ENCODE measurements at regions not wholly inside any gene's neighbourhood (a gene's known extent, or its start where the extent isn't known, plus 50 kb on each side); places are given as distances from the start of the nearest gene placed in this dataset.
A peak's percentile ranks its signal among the peaks of the same experiment; 100 is the strongest.

DNA sequence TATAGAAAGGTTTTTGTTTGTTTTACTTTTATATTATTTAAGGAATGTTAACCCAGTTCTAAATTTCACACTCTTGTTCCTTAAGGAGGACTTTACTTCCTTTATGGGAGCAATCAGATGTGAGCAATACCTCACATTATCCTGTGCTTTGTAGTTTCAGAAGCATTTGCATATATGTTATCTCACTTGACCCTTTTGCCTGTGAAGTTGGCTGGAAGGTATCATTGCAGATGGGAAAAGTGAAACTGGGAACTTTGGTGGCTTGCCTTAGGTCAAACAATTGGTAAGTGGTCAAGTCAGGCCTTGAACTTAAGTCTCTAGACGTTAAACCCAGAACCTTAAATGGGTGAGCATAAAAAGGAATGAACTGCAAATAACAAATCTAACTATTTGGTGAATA, 90.6 kb downstream of the AREG start:
- peaks cover 3 to 11% (median 9%) of the 10 kb centered on the region in 3 donors for H3K27me3 Mint-ChIP-seq
- H3K27ac Mint-ChIP-seq, result no peak overlapping the region
- no peaks in the 10 kb centered on the region for H3K4me1 Mint-ChIP-seq
- ATAC-seq (ENCODE audit: low read depth in 2 of 2) (no peak), DNase-seq (no peak)
- no peak overlapping the region for H3K4me3 Mint-ChIP-seq
- H3K9me3 Mint-ChIP-seq, result no peaks in the 10 kb centered on the region
- H3K36me3 Mint-ChIP-seq, result no peaks in the 10 kb centered on the region

- Mint-ChIP-seq H3K9me3 (no peaks in the 10 kb centered on the region), H3K4me1 (peaks cover 0 to 3% (median 2%) of the 10 kb centered on the region in 3 donors), H3K27ac (no peak overlapping the region), H3K27me3 (peaks cover 3 to 11% (median 9%) of the 10 kb centered on the region in 3 donors), H3K36me3 (no peaks in the 10 kb centered on the region), H3K4me3 (no peak overlapping the region)
- DNase-seq, result no peak
- ATAC-seq (ENCODE audit: low read depth in 2 of 2), result no peak
Observed at GRCh38 chr4:74536557-74536956, 91.6 kb downstream of the AREG start.

GRCh38 chr4:74537459-74537858, 92.5 kb downstream of the AREG start:
- ATAC-seq (ENCODE audit: low read depth in 2 of 2) (no peak), DNase-seq (no peak)
- H3K4me1 Mint-ChIP-seq, result peaks cover 0 to 9% (median 8%) of the 10 kb centered on the region in 3 donors
- no peak overlapping the region for H3K27ac Mint-ChIP-seq
- peaks cover 1 to 9% (median 8%) of the 10 kb centered on the region in 3 donors for H3K27me3 Mint-ChIP-seq
- H3K36me3 Mint-ChIP-seq, result no peaks in the 10 kb centered on the region
- no peaks in the 10 kb centered on the region for H3K9me3 Mint-ChIP-seq
- no peak overlapping the region for H3K4me3 Mint-ChIP-seq

DNA sequence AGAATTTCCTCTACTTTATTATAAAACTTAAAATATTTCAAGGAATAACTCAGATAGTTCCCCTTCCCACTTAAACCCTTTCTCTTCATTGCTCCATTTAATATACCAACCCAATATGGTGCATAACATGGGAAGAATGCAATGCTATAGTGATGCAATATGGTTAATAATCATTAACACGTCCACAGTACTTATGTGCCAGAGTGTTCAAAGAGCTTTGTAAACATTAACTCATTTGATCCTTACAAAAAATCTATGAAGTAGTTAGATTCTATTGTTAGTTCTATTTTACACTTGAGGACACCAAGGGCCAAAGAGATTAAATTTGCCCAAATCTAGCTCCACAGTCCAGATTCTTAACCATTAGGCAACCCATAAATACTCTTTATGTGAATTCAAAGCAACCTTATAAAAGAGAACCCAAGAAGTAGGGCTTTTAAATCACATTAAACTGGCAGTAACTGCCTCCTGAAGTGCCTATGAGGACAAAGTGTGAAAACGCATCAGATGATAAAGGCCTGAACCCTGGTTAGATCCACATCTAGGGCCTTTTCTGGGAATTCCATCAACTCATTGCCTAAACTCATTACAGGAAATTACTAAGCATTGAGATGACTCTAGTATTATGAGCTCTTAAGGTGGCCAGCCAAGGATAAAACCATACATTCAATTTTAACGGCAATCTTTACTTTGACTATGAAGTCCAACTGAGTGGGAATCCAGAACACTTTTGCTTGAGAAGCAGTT, 94.3 kb downstream of the AREG start:
- H3K27ac Mint-ChIP-seq, result no peak overlapping the region
- peaks cover 0 to 14% (median 13%) of the 10 kb centered on the region in 3 donors for H3K4me1 Mint-ChIP-seq
- no peaks in the 10 kb centered on the region for H3K36me3 Mint-ChIP-seq
- H3K9me3 Mint-ChIP-seq, result no peaks in the 10 kb centered on the region
- H3K27me3 Mint-ChIP-seq, result peaks cover 0 to 9% (median 7%) of the 10 kb centered on the region in 3 donors
- ATAC-seq (ENCODE audit: low read depth in 2 of 2) (no peak), DNase-seq (no peak)
- H3K4me3 Mint-ChIP-seq, result no peak overlapping the region

DNA sequence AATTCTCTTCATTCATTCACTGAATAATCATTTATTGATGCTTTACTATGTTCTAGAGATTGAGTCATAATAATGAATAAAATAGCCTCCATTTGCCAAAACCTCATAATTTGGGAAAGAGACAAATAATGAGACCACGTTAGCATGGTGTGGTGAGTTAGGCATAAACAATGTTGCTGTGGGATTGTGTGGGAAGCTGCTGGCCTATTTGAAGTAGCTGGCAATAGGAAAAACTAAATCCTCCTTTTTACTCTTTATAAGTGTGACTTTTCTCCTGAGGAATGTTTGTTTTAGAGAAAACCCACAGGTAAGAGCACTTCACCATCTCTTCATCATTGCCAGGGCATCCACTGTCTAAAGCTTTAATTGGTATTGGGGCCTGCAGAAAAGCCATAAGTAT, 95.3 kb downstream of the AREG start:
- Mint-ChIP-seq H3K9me3 (no peaks in the 10 kb centered on the region), H3K4me3 (no peak overlapping the region), H3K36me3 (no peaks in the 10 kb centered on the region), H3K27ac (no peak overlapping the region), H3K27me3 (peaks cover 0 to 9% (median 7%) of the 10 kb centered on the region in 3 donors), H3K4me1 (peaks cover 0 to 14% (median 13%) of the 10 kb centered on the region in 3 donors)
- ATAC-seq (ENCODE audit: low read depth in 2 of 2), result no peak
- DNase-seq, result no peak

DNA sequence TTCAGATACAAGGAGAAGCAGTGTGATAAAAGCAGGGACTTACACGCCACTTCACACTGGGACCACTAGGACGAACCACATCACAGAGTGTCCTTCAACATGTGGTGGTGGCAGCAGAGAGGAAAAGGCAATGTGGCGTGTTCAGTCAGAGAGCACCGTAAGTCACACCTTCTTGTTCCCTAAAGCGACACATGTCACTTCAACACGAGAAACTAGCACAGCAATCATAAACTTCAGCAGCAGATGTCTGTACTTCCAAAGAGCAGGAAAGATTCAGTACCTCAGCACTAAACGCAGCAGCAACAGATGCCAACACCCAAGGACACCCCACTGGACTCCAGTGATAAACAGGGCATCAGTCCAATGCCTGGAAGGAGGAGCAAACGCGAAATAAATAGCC, 96.7 kb downstream of the AREG start:
- Mint-ChIP-seq H3K9me3 (no peaks in the 10 kb centered on the region), H3K27ac (peak overlapping the region in 2 of 6 donors; percentile 28 to 39), H3K4me3 (peak overlapping the region in 1 of 8 donors; percentile 4), H3K36me3 (no peaks in the 10 kb centered on the region), H3K27me3 (peaks cover 0 to 9% (median 7%) of the 10 kb centered on the region in 3 donors), H3K4me1 (peaks cover 0 to 14% (median 13%) of the 10 kb centered on the region in 3 donors)
- DNase-seq (no peak), ATAC-seq (ENCODE audit: low read depth in 2 of 2) (no peak)

- DNase-seq (peak; percentile 38), ATAC-seq (ENCODE audit: low read depth in 2 of 2) (peak; percentile 96 to 97)
- Mint-ChIP-seq H3K27me3 (no peaks in the 10 kb centered on the region), H3K9me3 (no peaks in the 10 kb centered on the region), H3K4me1 (peaks cover 0 to 14% (median 13%) of the 10 kb centered on the region in 3 donors), H3K27ac (peak overlapping the region in 4 of 6 donors; percentile 1 to 80 (median 26)), H3K4me3 (peak overlapping the region in 4 of 8 donors; percentile 13 to 53 (median 34)), H3K36me3 (no peaks in the 10 kb centered on the region)
Observed at GRCh38 chr4:74543231-74543781, 98.4 kb downstream of the AREG start.

GRCh38 chr4:74543983-74544382, 99.0 kb downstream of the AREG start:
- Mint-ChIP-seq H3K4me3 (peak overlapping the region in 1 of 8 donors; percentile 53), H3K27me3 (no peaks in the 10 kb centered on the region), H3K9me3 (no peaks in the 10 kb centered on the region), H3K27ac (no peak overlapping the region), H3K36me3 (no peaks in the 10 kb centered on the region), H3K4me1 (peaks cover 0 to 14% (median 13%) of the 10 kb centered on the region in 3 donors)
- DNase-seq, result no peak
- ATAC-seq (ENCODE audit: low read depth in 2 of 2), result no peak

- no peaks in the 10 kb centered on the region for H3K27me3 Mint-ChIP-seq
- ATAC-seq (ENCODE audit: low read depth in 2 of 2), result no peak
- H3K4me3 Mint-ChIP-seq, result no peak overlapping the region
- H3K27ac Mint-ChIP-seq, result no peak overlapping the region
- H3K4me1 Mint-ChIP-seq, result peaks cover 0 to 14% (median 13%) of the 10 kb centered on the region in 3 donors
- H3K36me3 Mint-ChIP-seq, result no peaks in the 10 kb centered on the region
- no peak for DNase-seq
- H3K9me3 Mint-ChIP-seq, result no peaks in the 10 kb centered on the region
Observed at GRCh38 chr4:74544655-74545361, 99.9 kb downstream of the AREG start.

GRCh38 chr4:74545448-74545847, 100.5 kb downstream of the AREG start:
- peaks cover 0 to 14% (median 13%) of the 10 kb centered on the region in 3 donors for H3K4me1 Mint-ChIP-seq
- DNase-seq, result no peak
- no peaks in the 10 kb centered on the region for H3K27me3 Mint-ChIP-seq
- ATAC-seq (ENCODE audit: low read depth in 2 of 2), result no peak
- no peak overlapping the region for H3K4me3 Mint-ChIP-seq
- H3K27ac Mint-ChIP-seq, result no peak overlapping the region
- no peaks in the 10 kb centered on the region for H3K36me3 Mint-ChIP-seq
- H3K9me3 Mint-ChIP-seq, result no peaks in the 10 kb centered on the region

DNA sequence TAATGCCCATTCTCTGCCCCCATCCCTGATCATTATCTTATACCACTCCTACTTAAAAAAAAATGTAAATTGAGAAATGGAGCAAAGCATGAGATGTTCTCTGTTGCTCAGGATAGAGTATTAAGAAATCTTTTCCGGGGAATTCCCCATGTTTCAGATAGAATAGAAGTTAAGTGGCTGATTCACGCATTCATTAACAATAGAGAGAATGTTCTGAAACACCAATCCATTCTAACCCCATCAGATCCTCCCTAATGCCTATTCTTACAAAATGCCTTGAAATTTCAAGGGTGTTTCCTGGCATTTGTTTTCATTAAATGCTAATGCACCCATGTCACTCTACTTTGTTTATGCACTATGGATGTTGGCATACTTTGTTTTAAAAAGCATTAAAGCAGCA, 101.1 kb downstream of the AREG start:
- Mint-ChIP-seq H3K27ac (no peak overlapping the region), H3K27me3 (no peaks in the 10 kb centered on the region), H3K36me3 (no peaks in the 10 kb centered on the region), H3K4me3 (no peak overlapping the region), H3K4me1 (peaks cover 0 to 14% (median 13%) of the 10 kb centered on the region in 3 donors), H3K9me3 (no peaks in the 10 kb centered on the region)
- DNase-seq, result no peak
- no peak for ATAC-seq (ENCODE audit: low read depth in 2 of 2)

GRCh38 chr4:74547042-74547441, 102.1 kb downstream of the AREG start:
- DNase-seq (no peak), ATAC-seq (ENCODE audit: low read depth in 2 of 2) (no peak)
- Mint-ChIP-seq H3K9me3 (no peaks in the 10 kb centered on the region), H3K27ac (no peak overlapping the region), H3K4me3 (no peak overlapping the region), H3K4me1 (peaks cover 0 to 7% (median 6%) of the 10 kb centered on the region in 3 donors), H3K27me3 (no peaks in the 10 kb centered on the region), H3K36me3 (no peaks in the 10 kb centered on the region)

- H3K9me3 Mint-ChIP-seq, result no peaks in the 10 kb centered on the region
- no peak for DNase-seq
- H3K4me1 Mint-ChIP-seq, result peaks cover 0 to under 1% (median 0%) of the 10 kb centered on the region in 3 donors
- H3K27me3 Mint-ChIP-seq, result no peaks in the 10 kb centered on the region
- H3K36me3 Mint-ChIP-seq, result no peaks in the 10 kb centered on the region
- H3K4me3 Mint-ChIP-seq, result no peak overlapping the region
- no peak for ATAC-seq (ENCODE audit: low read depth in 2 of 2)
- no peak overlapping the region for H3K27ac Mint-ChIP-seq
Observed at GRCh38 chr4:74548561-74548960, 103.6 kb downstream of the AREG start.

DNA sequence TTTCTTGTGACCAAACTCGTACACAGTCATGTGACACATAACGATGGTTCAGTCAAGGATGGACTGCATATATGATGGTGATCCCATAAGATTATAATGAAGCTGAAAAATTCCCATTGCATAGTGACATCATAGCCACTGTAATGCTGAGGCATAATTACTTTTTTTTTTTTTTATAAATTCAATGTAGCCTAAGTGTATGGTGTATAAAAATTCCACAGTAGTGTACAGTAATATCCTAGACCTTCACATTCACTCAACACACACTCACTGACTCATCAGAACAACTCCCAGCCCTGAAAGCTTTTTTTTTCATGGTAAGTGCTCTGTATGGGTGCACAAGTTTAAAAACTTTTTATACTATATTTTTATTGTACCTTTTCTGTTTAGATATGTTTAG, 105.0 kb downstream of the AREG start:
- H3K4me3 Mint-ChIP-seq, result no peak overlapping the region
- H3K36me3 Mint-ChIP-seq, result no peaks in the 10 kb centered on the region
- DNase-seq (no peak), ATAC-seq (ENCODE audit: low read depth in 2 of 2) (no peak)
- H3K27me3 Mint-ChIP-seq, result no peaks in the 10 kb centered on the region
- H3K9me3 Mint-ChIP-seq, result no peaks in the 10 kb centered on the region
- H3K27ac Mint-ChIP-seq, result no peak overlapping the region
- H3K4me1 Mint-ChIP-seq, result no peaks in the 10 kb centered on the region
